CD14-positive monocyte (primary cell): ENCODE measurements at regions not wholly inside any gene's neighbourhood (a gene's known extent, or its start where the extent isn't known, plus 50 kb on each side); places are given as distances from the start of the nearest gene placed in this dataset.

Experiments
- DNase-seq, 3 donors: peaks; one replicate each; pipeline ENCODE4 v3.0.0-alpha.2; 2011 to 2022
- H2AFZ ChIP-seq: 2 replicates; pipeline ENCODE4 v1.6.0; 2012; ENCODE audit warnings: mild to moderate bottlenecking, low read depth, low read length, inconsistent platforms; ENCODE audit not compliant: insufficient read depth, poor library complexity, severe bottlenecking
- H3K27ac ChIP-seq, 2 donors: 1 replicate in 1 of 2; 2 replicates in 1 of 2; pipeline ENCODE4 v1.5.1; 2012 to 2013; ENCODE audit warnings: low read length in 2 of 2, control low read depth in 1 of 2, inconsistent platforms in 1 of 2, low read depth in 1 of 2, mild to moderate bottlenecking in 1 of 2
- H3K27me3 ChIP-seq, 2 donors: one replicate each; pipeline versions ENCODE4 v1.6.0 to v1.6.1; 2011 to 2013; ENCODE audit warnings: low read length in 2 of 2; ENCODE audit not compliant: control insufficient read depth in 2 of 2, insufficient read depth in 2 of 2
- H3K36me3 ChIP-seq, 2 donors: replicated peaks in 1 of 2; 1 replicate in 1 of 2; 2 replicates in 1 of 2; pipeline versions ENCODE4 v1.5.1 to v1.6.1; 2012 to 2013; ENCODE audit warnings: low read length in 2 of 2, control low read depth in 1 of 2, inconsistent platforms in 1 of 2, mild to moderate bottlenecking in 1 of 2; ENCODE audit not compliant: insufficient read depth in 2 of 2, control insufficient read depth in 1 of 2
- H3K4me1 ChIP-seq, 2 donors: 1 replicate in 1 of 2; 2 replicates in 1 of 2; pipeline versions ENCODE4 v1.5.1 to v1.6.1; 2012 to 2013; ENCODE audit warnings: low read length in 2 of 2, control low read depth in 1 of 2, inconsistent platforms in 1 of 2, mild to moderate bottlenecking in 1 of 2, moderate library complexity in 1 of 2; ENCODE audit not compliant: insufficient read depth in 2 of 2, control insufficient read depth in 1 of 2
- H3K4me2 ChIP-seq: replicated peaks from 2 replicates; pipeline ENCODE3; 2012; ENCODE audit warnings: low read length, moderate library complexity, mild to moderate bottlenecking; ENCODE audit not compliant: poor library complexity, severe bottlenecking; ENCODE audit errors: extremely low read depth
- H3K4me3 ChIP-seq, 3 experiments: fragments of 200-600 bp in 1 of 3; sonication (generic) in 1 of 3; replicated peaks in 1 of 3; 1 replicate in 2 of 3; 2 replicates in 1 of 3; pipeline ENCODE4 v1.5.1; 2011 to 2013; ENCODE audit warnings: low read length in 3 of 3, mild to moderate bottlenecking in 3 of 3, control low read depth in 2 of 3, low read depth in 2 of 3, inconsistent platforms in 1 of 3, moderate library complexity in 1 of 3
- H3K79me2 ChIP-seq: 2 replicates; pipeline ENCODE4 v1.6.0; 2012; ENCODE audit warnings: mild to moderate bottlenecking, control low read depth, inconsistent platforms, low read length, moderate library complexity; ENCODE audit not compliant: insufficient read depth
- H3K9ac ChIP-seq: 2 replicates; pipeline ENCODE4 v1.6.0; 2017; ENCODE audit warnings: low read length, mild to moderate bottlenecking; ENCODE audit not compliant: insufficient read depth, poor library complexity, severe bottlenecking
- H3K9me3 ChIP-seq, 2 donors: replicated peaks in 1 of 2; 1 replicate in 1 of 2; 2 replicates in 1 of 2; pipeline versions ENCODE4 v1.5.1 to v1.6.1; 2012 to 2013; ENCODE audit warnings: low read length in 2 of 2, control low read depth in 1 of 2; ENCODE audit not compliant: control insufficient read depth in 1 of 2, insufficient read depth in 1 of 2
- H4K20me1 ChIP-seq: 2 replicates; pipeline ENCODE4 v1.6.0; 2012; ENCODE audit warnings: mild to moderate bottlenecking, low read length, control low read depth, moderate library complexity; ENCODE audit not compliant: insufficient read depth
- H3K27ac Mint-ChIP-seq, 7 donors: one replicate each; pipeline ENCODE4 v1.8.0; 2020; ENCODE audit warnings: mild to moderate bottlenecking in 7 of 7, mixed read lengths in 7 of 7, moderate library complexity in 6 of 7, inconsistent platforms in 2 of 7
- H3K27me3 Mint-ChIP-seq, 3 donors: one replicate each; pipeline ENCODE4 v1.8.0; 2021 to 2022; ENCODE audit warnings: low read depth in 3 of 3, mild to moderate bottlenecking in 3 of 3, mixed read lengths in 3 of 3, moderate library complexity in 3 of 3, inconsistent platforms in 1 of 3
- H3K36me3 Mint-ChIP-seq, 2 donors: one replicate each; pipeline ENCODE4 v1.8.0; 2020; ENCODE audit warnings: mixed read lengths in 2 of 2, inconsistent platforms in 1 of 2, mild to moderate bottlenecking in 1 of 2
- H3K4me1 Mint-ChIP-seq: one replicate; pipeline ENCODE4 v1.8.0; 2020; ENCODE audit warnings: mild to moderate bottlenecking, mixed read lengths
- H3K4me3 Mint-ChIP-seq, 2 donors: one replicate each; pipeline ENCODE4 v1.8.0; 2020; ENCODE audit warnings: mild to moderate bottlenecking in 2 of 2, mixed read lengths in 2 of 2, moderate library complexity in 1 of 2
- H3K9me3 Mint-ChIP-seq, 7 donors: one replicate each; pipeline ENCODE4 v1.8.0; 2020 to 2022; ENCODE audit warnings: mixed read lengths in 7 of 7, mild to moderate bottlenecking in 6 of 7, moderate library complexity in 6 of 7, inconsistent platforms in 2 of 7
- WGBS: methylation state at CpG from one replicate; pipeline ENCODE4 v1.1.5; 2013; ENCODE audit warnings: missing lambda C conversion rate; ENCODE audit not compliant: insufficient coverage; 5-methylcytosine and 5-hydroxymethylcytosine counted together
- intact Hi-C, 2 donors: fragments of 100-400 bp; cut with micrococcal nuclease; formaldehyde crosslinking; loops; one replicate each; pipeline versions ENCODE4 v1.15.0 to v1.15.1; 2023
- TF ChIP-seq, protein P1 (sequence below): fragments of 200-600 bp; IDR thresholded peaks from one replicate; pipeline ENCODE4 v1.8.0; 2022; ENCODE audit warnings: antibody characterized with exemption, mild to moderate bottlenecking

DNA sequence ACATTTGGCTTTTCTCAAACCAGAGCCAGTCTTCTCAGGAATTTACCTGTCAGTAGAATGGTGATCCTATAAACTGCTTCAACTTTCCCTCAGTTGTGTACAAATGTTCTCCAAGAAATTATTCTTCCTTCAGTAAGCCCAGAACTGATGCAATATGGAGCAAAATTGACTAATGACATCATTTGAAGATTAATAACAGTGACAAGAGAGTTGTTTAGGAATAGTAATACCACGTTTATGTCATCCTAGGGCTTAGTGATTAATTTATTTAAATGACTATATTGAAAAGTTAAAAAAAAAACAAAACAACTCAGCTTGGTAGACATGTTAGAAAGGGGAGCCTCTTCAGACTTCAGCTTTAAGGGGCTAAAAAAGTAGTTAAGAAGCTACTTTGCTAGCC is 933.2 kb downstream of the GATA3 start:
- H3K79me2 ChIP-seq: no peaks in the 10 kb centered on the region
- H3K4me2 ChIP-seq: no peak overlapping the region
- DNase-seq: no peak
- no peak overlapping the region for H3K9ac ChIP-seq
- no peak overlapping the region for H2AFZ ChIP-seq
- H3K27ac Mint-ChIP-seq: no peak overlapping the region
- TF ChIP-seq, protein P1, sequence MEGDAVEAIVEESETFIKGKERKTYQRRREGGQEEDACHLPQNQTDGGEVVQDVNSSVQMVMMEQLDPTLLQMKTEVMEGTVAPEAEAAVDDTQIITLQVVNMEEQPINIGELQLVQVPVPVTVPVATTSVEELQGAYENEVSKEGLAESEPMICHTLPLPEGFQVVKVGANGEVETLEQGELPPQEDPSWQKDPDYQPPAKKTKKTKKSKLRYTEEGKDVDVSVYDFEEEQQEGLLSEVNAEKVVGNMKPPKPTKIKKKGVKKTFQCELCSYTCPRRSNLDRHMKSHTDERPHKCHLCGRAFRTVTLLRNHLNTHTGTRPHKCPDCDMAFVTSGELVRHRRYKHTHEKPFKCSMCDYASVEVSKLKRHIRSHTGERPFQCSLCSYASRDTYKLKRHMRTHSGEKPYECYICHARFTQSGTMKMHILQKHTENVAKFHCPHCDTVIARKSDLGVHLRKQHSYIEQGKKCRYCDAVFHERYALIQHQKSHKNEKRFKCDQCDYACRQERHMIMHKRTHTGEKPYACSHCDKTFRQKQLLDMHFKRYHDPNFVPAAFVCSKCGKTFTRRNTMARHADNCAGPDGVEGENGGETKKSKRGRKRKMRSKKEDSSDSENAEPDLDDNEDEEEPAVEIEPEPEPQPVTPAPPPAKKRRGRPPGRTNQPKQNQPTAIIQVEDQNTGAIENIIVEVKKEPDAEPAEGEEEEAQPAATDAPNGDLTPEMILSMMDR: no peak
- H3K4me3 Mint-ChIP-seq: no peak overlapping the region
- H3K4me3 ChIP-seq: no peak overlapping the region
- H3K36me3 ChIP-seq: no peaks in the 10 kb centered on the region
- intact Hi-C loops: no loop called here
- no peaks in the 10 kb centered on the region for H4K20me1 ChIP-seq
- whole genome bisulfite sequencing: no CpG with 5 or more reads among the region's 1 CpG
- peaks cover 0 to 2% (median 0%) of the 10 kb centered on the region in 7 donors for H3K9me3 Mint-ChIP-seq
- no peaks in the 10 kb centered on the region for H3K9me3 ChIP-seq
- H3K27ac ChIP-seq: no peak overlapping the region
- no peaks in the 10 kb centered on the region for H3K36me3 Mint-ChIP-seq
- no peaks in the 10 kb centered on the region for H3K27me3 ChIP-seq
- no peaks in the 10 kb centered on the region for H3K4me1 Mint-ChIP-seq
- no peaks in the 10 kb centered on the region for H3K4me1 ChIP-seq
- no peaks in the 10 kb centered on the region for H3K27me3 Mint-ChIP-seq

DNA sequence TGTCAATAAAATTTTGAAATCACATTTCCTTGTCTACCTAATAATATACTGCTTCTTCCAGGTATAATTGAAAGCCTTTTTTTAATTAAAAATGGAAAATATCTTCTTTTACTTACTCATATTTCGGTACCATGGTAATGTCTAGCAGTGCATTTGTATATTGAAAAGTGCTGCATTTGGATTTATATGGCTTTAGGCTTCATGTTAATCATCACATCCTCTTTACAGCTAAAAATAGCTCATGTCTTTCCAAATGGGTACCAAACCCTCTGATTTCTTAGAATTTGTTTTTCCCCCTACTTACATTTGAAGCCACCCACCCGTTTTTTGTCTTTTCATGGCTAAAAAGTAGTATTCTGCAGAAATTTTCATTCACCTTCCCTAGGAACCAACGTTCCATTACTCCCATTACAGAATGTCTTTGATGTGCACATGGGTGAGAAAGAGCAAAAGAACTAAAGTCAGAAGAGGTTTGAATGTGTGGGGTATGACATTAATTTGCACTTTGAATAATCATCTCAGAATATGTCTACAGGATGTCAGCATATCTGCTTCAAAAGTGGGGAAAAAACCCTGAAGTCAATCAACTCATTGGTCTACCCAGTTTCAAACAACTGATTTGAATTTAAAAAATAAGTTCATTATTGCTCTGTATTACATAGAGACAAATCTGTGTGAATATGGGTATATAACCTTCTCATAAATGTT is 935.9 kb downstream of the GATA3 start:
- TF ChIP-seq, protein P1: no peak
- no CpG with 5 or more reads among the region's 3 CpGs for WGBS
- Histone ChIP-seq H3K27ac (no peak overlapping the region), H3K9me3 (peaks cover 0 to 4% of the 10 kb centered on the region in 2 donors), H3K4me1 (no peaks in the 10 kb centered on the region), H3K4me3 (no peak overlapping the region), H3K79me2 (no peaks in the 10 kb centered on the region), H3K36me3 (no peaks in the 10 kb centered on the region), H3K4me2 (no peak overlapping the region), H4K20me1 (no peaks in the 10 kb centered on the region), H3K9ac (no peak overlapping the region), H3K27me3 (no peaks in the 10 kb centered on the region), H2AFZ (no peak overlapping the region)
- Mint-ChIP-seq H3K4me3 (no peak overlapping the region), H3K27ac (no peak overlapping the region), H3K36me3 (no peaks in the 10 kb centered on the region), H3K4me1 (no peaks in the 10 kb centered on the region), H3K9me3 (peaks cover 0 to 8% (median 0%) of the 10 kb centered on the region in 7 donors), H3K27me3 (no peaks in the 10 kb centered on the region)
- DNase-seq: no peak
- intact Hi-C loops: no loop called here
